NCI-H748 (cell line): ENCODE measurements at regions not wholly inside any gene's neighbourhood (a gene's known extent, or its start where the extent isn't known, plus 50 kb on each side); places are given as distances from the start of the nearest gene placed in this dataset.
A peak's percentile ranks its signal among the peaks of the same experiment; 100 is the strongest.

ENCODE experiments used
- DNase-seq: peaks from one replicate; lab custom pipeline; 2025; ENCODE audit not compliant: unreplicated experiment; lab: John Stamatoyannopoulos, UW

- no peak for DNase-seq
Measured at GRCh38 chr15:97215629-97216028, 744.9 kb upstream of the ARRDC4 start.

- no peak for DNase-seq
Measured at GRCh38 chr15:97224191-97224641, 736.3 kb upstream of the ARRDC4 start.

- peak; percentile 63 for DNase-seq
Measured at GRCh38 chr15:97234851-97235610, 725.5 kb upstream of the ARRDC4 start.

- no peak for DNase-seq
Measured at GRCh38 chr15:97235611-97235985, 724.9 kb upstream of the ARRDC4 start.

GRCh38 chr15:97236140-97236539 lies 724.4 kb upstream of the ARRDC4 start:
- no peak for DNase-seq

GRCh38 chr15:97237160-97237559 lies 723.3 kb upstream of the ARRDC4 start:
- no peak for DNase-seq

- DNase-seq, result no peak
Measured at GRCh38 chr15:97248376-97248775, 712.1 kb upstream of the ARRDC4 start.

GRCh38 chr15:97259943-97260342 lies 700.6 kb upstream of the ARRDC4 start:
- no peak for DNase-seq

- peak; percentile 43 for DNase-seq
Measured at GRCh38 chr15:97301166-97301565, 659.3 kb upstream of the ARRDC4 start.

GRCh38 chr15:97316362-97316761 lies 644.1 kb upstream of the ARRDC4 start:
- peak; percentile 43 for DNase-seq

- DNase-seq, result no peak
Measured at GRCh38 chr15:97317163-97317562, 643.3 kb upstream of the ARRDC4 start.

- no peak for DNase-seq
Measured at GRCh38 chr15:97319291-97319690, 641.2 kb upstream of the ARRDC4 start.

- no peak for DNase-seq
Measured at GRCh38 chr15:97346221-97346620, 614.3 kb upstream of the ARRDC4 start.

GRCh38 chr15:97350813-97351212 lies 609.7 kb upstream of the ARRDC4 start:
- no peak for DNase-seq

GRCh38 chr15:97383516-97383915 lies 577.0 kb upstream of the ARRDC4 start:
- no peak for DNase-seq

- DNase-seq, result no peak
Measured at GRCh38 chr15:97386940-97387339, 573.6 kb upstream of the ARRDC4 start.

- DNase-seq, result peak; percentile 67
Measured at GRCh38 chr15:97401195-97401594, 559.3 kb upstream of the ARRDC4 start.

- DNase-seq, result peak; percentile 3
Measured at GRCh38 chr15:97401970-97402369, 558.5 kb upstream of the ARRDC4 start.

GRCh38 chr15:97406841-97407240 lies 553.7 kb upstream of the ARRDC4 start:
- no peak for DNase-seq

GRCh38 chr15:97410897-97411575 lies 549.5 kb upstream of the ARRDC4 start:
- DNase-seq, result no peak

- no peak for DNase-seq
Measured at GRCh38 chr15:97420130-97420529, 540.4 kb upstream of the ARRDC4 start.

- DNase-seq, result peak; percentile 68
Measured at GRCh38 chr15:97425596-97425995, 534.9 kb upstream of the ARRDC4 start.

GRCh38 chr15:97443101-97443500 lies 517.4 kb upstream of the ARRDC4 start:
- no peak for DNase-seq
